HG03095 (cell line): ENCODE measurements at regions not wholly inside any gene's neighbourhood (a gene's known extent, or its start where the extent isn't known, plus 50 kb on each side); places are given as distances from the start of the nearest gene placed in this dataset.
A peak's percentile ranks its signal among the peaks of the same experiment; 100 is the strongest.

Source experiments
- ATAC-seq: cut with Tn5 transposase; IDR thresholded peaks from one replicate; pipeline ENCODE4 v1.9.1; 2021; ENCODE audit warnings: moderate library complexity; ENCODE audit not compliant: unreplicated experiment

DNA sequence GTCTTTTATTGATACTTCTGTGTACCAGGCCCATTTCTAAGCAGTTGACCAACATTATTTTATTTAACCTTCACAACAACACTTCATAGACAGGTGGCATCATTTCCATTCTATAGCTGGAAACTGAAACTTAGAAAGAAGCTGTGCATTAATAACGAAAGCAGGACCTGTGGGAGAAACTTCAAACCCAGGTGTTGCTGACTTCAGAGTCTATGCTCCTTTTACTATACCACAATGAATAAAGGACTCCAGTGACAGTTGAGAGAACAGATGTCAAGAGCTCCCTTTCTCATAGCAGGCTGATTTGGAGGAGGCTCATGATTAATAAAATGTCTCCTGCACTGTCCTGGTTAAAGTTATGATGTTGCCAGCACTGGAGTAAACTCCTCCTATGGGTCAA is 56.6 kb upstream of the POU3F2 start:
- peak; percentile 97 for ATAC-seq

DNA sequence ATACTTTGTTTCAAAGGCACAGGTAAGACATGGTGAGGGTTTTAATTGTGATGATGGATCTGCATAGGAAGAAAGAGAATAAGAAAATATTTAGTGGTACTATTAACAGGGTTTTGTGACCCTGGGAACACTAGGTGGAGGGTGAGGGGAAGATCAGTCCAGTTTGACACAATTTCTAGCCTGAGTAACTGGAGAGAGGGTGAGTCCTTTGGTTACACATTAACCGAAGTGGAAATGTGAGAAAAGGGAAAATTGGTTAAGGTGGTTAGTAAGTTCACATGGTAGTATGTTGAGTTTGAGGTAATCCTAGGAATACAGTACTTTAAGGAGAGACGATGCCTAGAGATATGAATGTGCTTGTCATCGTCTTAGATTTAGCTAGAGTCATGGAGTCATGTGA is 54.8 kb upstream of the POU3F2 start:
- ATAC-seq: no peak

DNA sequence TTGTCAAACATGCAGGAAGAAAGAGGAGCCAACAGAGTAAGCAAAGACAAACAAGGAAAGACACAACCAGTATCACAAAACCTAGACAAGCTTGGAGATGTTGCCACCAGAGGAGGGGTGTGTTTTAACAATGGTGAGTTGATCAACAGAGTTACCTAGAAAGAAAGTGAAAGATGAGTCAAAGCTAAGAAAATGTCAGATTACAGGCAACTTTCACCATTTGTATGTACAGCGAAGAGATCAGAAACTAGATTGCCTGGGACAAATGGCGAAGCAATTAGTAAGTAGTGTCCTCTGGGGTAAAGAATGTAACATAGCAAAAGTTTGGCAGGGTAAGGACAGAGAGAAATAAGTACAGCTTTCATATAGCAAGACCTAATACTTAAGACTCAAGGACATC is 51.6 kb upstream of the POU3F2 start:
- no peak for ATAC-seq

GRCh38 chr6:98783578-98783977 is 50.8 kb upstream of the POU3F2 start:
- no peak for ATAC-seq
